A673 (cell line): ENCODE measurements at regions not wholly inside any gene's neighbourhood (a gene's known extent, or its start where the extent isn't known, plus 50 kb on each side); places are given as distances from the start of the nearest gene placed in this dataset.

Source experiments
- CTCF ChIP-seq: fragments of 300-800, 200-600 bp; sonication (generic); conservative IDR thresholded peaks from 2 replicates; pipeline ENCODE4 v1.5.1; 2017; ENCODE audit warnings: low read depth, mild to moderate bottlenecking, antibody characterized with exemption, low read length, moderate library complexity, mixed read lengths
- EZH2 ChIP-seq: fragments of 200-600 bp; sonication (generic); IDR thresholded peaks from 2 replicates; pipeline ENCODE4 v1.6.1; 2017; ENCODE audit warnings: borderline replicate concordance, low read depth, mild to moderate bottlenecking, mixed read lengths, antibody characterized with exemption, low read length; ENCODE audit not compliant: poor library complexity, severe bottlenecking

DNA sequence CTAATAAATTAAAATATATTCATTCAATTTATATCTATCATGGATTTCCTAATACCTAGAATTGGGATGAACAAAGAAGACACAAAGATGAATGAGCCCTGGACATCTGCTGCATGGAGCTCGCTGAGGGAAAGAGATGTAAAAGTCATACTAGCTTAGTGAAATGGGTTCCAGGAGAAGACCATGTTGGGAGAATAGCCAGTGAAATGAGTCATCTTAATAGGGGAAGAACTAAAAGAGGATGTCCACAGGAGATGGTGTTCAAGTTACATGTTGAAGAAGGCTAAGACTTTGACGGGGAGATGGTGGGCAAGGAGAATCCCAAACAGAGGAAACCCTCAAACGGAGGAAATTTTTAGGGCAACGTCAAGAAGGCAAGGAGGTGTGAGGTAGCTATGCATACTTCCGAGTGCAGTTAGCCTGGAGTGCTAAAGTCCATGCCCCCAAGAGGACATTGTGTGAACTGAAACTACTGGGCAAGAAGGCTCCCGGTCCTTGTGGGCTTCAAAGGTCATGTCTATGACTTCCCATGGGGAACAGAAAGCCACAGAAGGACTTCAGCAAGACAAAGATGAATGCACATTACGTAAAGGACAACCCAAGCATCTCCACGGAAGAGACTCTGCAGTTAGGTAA lies 220.5 kb upstream of the CDH11 start:
- no peak for TF ChIP-seq CTCF
- no peak for TF ChIP-seq EZH2
